ENCODE measurements at regions not wholly inside any gene's neighbourhood (a gene's known extent, or its start where the extent isn't known, plus 50 kb on each side); places are given as distances from the start of the nearest gene placed in this dataset.
"Not testable (repeated sequence)": the region's sequence is repeated elsewhere in the genome, so short reads cannot be mapped to it uniquely, and the experiment has no call there.

GRCh38 chr11:25771605-25772004 lies 560.3 kb upstream of the ANO3 start:
- DNase-seq = no peak

- no peak for DNase-seq
Observed at GRCh38 chr11:25775603-25776002, 556.3 kb upstream of the ANO3 start.

DNA sequence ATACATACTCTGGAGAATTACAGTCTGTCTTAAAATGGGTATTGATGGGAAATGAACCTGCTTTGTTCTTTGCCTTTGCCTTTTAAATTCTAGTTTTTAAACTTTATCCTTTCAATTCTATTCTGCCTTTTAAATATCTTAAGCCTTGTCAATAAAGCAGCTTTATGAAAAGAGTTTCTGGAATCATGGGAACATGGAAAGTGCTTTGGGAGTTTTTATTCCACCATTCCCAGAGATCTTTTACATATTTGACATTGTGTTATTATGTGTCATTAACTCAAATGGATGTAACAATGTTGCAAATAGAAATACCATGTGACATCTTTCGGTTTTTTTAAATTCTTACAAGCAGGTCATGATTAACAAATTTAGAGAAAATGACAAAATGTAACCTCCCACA lies 555.7 kb upstream of the ANO3 start:
- no peak for DNase-seq

GRCh38 chr11:25777343-25777742 lies 554.6 kb upstream of the ANO3 start:
- no peak for DNase-seq

DNA sequence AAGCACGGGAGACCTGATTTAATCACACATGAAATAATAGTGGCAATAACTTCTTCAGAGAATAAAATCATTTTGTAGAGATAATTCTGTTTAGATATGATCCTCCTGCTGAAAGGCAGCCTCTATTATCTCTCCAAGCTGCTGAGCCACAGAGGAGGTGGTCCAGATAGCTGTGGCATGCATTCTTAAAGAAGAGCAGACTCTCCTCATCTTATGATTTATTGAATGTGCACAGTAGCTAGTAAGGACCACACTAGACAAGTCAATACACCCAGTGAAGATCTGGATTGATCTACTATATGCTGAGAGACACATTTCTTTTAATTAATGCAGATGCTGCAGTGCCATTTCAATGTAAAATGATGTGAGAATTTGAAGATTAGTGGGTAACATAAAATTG lies 552.9 kb upstream of the ANO3 start:
- DNase-seq = no peak

DNA sequence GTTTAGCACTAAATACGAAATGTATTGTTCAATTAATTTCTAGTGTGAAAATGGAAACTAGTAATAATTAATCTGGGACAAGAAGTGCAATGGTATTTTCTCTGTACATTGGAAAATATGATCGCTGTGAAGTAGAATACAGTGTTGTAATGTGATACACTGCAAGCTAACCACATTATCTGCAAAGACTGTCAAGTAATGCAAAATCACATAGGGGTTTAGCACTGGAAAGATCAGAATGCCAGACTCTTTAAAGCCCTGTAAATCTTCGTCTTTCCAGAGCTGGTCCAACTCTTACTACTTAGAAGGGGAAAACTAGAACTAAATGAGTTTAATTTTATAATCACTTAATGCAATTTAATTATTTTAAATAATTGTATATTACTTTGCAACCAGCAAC lies 544.5 kb upstream of the ANO3 start:
- DNase-seq = no peak

GRCh38 chr11:25790396-25790795 lies 541.5 kb upstream of the ANO3 start:
- no peak for DNase-seq

DNA sequence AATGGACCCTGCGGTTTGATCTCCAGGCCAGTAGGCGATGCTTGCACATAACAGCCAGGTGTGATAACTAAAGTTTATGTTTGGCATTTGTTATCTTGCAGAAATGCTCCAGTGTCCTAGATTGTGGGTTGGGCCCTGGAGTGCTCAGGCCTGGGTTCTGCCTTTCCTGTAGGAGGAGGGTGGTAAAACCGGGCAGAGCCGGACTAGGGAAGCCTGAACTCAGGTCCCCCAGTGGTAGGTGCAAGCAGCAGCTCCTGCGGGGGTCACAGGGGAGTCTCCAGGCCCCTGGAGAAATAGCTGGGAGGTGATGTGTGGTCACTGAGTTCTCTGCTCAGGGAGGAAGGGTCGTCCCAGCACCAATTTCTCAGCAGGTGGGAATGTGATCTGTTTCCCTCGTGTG lies 538.3 kb upstream of the ANO3 start:
- no peak for DNase-seq

GRCh38 chr11:25794804-25795203 lies 537.1 kb upstream of the ANO3 start:
- DNase-seq = no peak

DNA sequence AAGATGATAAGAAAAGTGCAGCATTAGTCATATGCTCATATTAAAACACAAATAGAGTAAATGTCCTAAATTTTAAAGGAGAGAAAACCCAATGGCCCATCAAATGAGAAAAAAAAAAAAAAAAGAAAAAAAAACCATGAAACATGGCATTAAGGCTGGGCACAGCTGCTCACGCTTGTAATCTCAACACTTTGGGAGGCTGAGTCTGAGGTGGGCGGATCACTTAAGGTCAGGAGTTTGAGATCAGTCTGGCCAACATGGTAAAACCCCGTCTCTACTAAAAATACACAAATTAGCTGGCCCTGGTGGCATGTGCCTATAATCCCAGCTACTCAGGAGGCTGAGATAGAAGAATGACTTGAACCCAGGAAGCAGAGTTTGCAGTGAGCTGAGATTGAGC lies 515.5 kb upstream of the ANO3 start:
- no peak for DNase-seq

DNA sequence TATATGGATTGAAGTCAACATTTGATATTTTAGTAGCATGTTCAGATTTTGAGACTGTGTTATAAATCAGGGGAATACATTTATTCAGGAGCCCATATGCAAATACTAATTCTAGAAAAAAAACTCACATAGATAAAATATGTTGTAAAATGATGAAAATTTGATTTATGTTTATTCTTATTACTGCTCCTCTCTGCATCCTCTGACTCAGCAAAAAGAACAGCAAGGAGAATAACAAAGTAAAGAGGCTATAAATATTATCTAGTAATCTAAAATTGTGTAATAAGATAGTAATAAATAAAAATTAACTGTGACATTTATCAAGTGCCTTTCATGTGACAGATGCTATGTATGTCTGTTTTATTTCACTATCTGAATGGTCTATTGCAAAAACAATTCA lies 507.2 kb upstream of the ANO3 start:
- no peak for DNase-seq

DNA sequence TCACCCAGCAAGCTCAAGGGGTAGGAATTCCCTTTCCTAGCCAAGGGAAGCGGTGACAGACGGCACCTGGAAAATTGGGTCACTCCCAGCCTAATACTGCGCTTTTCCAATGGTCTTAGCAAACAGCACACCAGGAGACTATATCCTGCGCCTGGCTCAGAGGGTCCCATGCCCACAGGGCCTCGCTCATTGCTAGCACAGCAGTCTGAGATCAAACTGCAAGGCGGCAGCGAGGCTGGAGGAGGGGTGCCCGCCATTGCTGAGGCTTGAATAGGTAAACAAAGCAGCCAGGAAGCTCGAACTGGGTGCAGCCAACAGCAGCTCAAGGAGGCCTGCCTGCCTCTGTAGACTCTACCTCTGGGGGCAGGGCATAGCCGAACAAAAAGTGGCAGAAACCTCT lies 500.4 kb upstream of the ANO3 start:
- DNase-seq = not testable (repeated sequence)

GRCh38 chr11:25838918-25839625 lies 492.9 kb upstream of the ANO3 start:
- no peak for DNase-seq

- DNase-seq = no peak
Observed at GRCh38 chr11:25844811-25845210, 487.1 kb upstream of the ANO3 start.

DNA sequence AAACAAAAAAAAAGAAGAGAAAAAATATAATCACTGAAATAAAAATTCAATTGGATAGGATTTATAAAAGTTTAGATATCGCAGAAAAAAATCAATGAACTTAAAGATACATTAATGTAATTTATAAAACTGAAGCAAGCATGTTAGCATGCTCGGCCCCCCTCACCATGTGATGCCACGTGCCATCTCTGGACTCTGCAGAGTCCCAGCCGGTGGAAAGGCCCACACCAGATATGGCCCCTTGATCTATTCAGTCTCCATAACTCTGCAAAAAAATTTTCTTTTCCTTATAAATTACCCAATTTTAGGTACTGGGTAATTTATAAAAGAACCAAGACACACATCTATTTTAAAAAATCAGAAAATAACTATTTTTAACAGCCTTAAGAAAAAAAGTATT lies 476.0 kb upstream of the ANO3 start:
- DNase-seq = no peak

- no peak for DNase-seq
Observed at GRCh38 chr11:25859776-25860175, 472.2 kb upstream of the ANO3 start.

- no peak for DNase-seq
Observed at GRCh38 chr11:25860677-25861450, 471.1 kb upstream of the ANO3 start.

DNA sequence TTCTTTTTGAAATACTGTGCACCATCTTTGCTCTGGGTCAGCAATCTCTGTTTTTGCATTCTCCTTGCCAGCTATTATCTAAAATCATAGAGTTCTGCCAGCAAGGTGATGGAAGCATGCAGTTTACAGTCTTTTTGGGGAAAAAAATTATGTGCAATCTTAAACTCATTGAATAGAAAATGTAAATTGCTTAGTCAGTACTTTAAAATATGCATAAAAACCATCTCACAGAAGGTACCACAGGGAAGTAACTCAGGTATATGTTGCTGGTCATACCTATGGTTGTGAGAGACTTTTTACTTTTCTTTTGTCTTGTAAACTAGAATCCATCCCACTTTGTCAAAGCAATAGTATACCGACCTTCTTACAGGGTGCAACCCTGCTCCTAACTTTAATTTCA lies 469.8 kb upstream of the ANO3 start:
- DNase-seq = no peak

DNA sequence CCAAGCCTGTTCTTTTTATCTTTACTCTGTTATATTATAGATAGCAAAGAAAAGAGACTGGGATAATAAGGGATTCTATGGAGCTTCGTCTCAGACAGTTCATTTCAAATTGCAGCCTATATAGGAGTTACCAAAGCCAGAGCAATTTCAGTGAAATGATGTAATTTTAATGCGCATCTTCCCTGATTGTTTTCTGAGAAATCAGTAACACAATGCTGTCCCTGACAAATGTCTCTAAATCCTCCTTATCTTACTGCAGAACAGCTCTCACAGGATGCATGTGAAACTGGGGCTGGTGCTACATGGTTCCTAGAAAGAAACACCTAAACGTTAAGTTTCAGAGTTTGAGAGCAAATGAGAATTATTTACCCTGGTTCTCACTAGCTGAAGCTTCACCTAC lies 467.9 kb upstream of the ANO3 start:
- no peak for DNase-seq

- no peak for DNase-seq
Observed at GRCh38 chr11:25876456-25876965, 455.4 kb upstream of the ANO3 start.

DNA sequence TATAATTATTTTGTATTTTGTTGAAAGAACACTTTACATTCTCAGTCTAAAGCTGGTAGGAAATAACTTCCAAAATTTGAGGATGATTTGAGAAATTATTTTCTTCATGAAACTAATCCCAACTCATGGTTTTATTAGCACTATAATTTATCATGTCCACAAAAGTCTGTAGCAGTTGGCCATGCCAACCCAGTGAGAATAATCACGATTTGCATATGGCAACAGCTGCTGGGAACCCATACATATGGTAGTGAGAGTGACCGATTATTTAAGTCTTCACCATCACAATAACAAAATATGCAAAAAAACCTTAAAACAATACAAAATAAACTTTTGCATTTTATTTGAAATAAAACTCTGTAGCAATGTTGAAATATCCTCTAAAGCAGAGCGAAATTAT lies 445.9 kb upstream of the ANO3 start:
- no peak for DNase-seq

DNA sequence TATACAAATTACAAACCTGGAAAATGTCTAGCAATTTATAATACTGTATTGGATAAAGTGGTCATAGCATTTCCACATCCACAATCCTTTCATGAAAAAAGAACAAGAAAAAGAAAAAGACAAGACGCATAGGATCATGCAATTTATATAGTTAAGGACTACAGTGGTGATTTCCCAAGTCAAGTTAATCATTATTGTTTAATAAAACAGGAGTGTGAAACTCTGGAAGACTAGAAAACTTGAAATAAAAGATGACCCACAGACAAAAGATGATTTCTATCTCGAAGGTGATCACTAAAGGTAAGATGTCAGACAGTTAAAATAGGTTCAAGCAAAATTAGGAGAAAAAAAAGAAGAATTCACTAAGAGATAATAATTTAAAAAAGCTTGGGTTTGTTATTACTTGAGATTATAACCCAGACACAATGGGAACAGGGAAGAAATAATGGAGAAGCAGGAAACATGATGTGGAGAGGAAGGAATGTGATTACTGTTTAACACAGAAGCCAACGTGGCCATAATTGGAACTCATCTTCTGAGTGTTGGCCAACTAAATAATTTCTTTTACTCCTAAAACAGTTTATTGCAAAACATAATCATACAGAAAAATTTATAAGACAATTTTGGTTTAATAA lies 441.2 kb upstream of the ANO3 start:
- DNase-seq = no peak

- DNase-seq = no peak
Observed at GRCh38 chr11:25891960-25892359, 440.0 kb upstream of the ANO3 start.

- DNase-seq = no peak
Observed at GRCh38 chr11:25899617-25900160, 432.2 kb upstream of the ANO3 start.
